ENCODE measurements at regions not wholly inside any gene's neighbourhood (a gene's known extent, or its start where the extent isn't known, plus 50 kb on each side); places are given as distances from the start of the nearest gene placed in this dataset.

DNA sequence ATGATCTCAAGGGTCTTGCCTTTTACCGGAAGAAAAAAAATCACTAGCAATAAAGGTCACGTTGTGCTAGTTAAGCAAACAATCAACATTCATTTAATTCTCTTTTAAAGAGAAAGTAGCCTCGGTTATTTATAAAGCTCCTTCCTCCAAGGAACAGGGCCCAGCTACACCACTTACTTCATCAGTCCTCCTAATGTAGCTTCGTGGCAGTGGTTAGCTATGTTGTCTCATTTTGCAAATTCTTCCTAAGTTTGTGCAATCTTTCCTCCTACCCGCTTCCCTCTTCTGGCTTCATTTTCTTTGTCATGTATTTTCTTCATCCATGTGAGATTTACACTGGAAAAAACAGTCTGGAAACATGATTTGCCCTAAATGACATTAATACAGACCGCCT lies 554.2 kb downstream of the NUF2 start:
- no peak for DNase-seq (ENCODE audit: low spot score)
- TF ChIP-seq CTCF (IDR thresholded peaks at IDR 0.05; ENCODE audit: extremely low read depth, missing control alignments) = no peak

GRCh38 chr1:163876546-163876945 lies 554.8 kb downstream of the NUF2 start:
- no peak for DNase-seq (ENCODE audit: low spot score)
- no peak for TF ChIP-seq CTCF (IDR thresholded peaks at IDR 0.05; ENCODE audit: extremely low read depth, missing control alignments)

- no peak for TF ChIP-seq CTCF (IDR thresholded peaks at IDR 0.05; ENCODE audit: extremely low read depth, missing control alignments)
- no peak for DNase-seq (ENCODE audit: low spot score)
Observed at GRCh38 chr1:163877016-163877415, 555.3 kb downstream of the NUF2 start.

- TF ChIP-seq CTCF (IDR thresholded peaks at IDR 0.05; ENCODE audit: extremely low read depth, missing control alignments) = no peak
- no peak for DNase-seq (ENCODE audit: low spot score)
Observed at GRCh38 chr1:163885510-163885909, 563.8 kb downstream of the NUF2 start.

DNA sequence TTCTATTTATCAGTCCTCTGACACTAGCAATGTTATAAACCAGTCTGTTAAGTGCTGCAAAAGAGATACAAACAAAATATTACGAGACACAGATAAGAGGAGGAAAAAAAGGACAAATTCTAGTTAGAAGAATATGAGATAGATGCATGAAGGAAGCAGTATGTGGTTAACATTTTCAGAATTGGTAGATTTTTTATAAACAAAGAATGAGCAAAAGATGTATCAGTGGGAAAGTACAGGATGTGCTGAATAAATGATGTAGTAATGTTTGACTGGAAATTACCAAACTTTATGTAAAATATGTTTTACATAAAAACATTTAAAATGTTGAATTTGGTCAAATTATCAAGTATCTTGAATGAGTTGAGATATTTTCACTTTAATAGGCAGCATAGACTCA lies 574.2 kb downstream of the NUF2 start:
- TF ChIP-seq CTCF (IDR thresholded peaks at IDR 0.05; ENCODE audit: extremely low read depth, missing control alignments) = no peak
- DNase-seq (ENCODE audit: low spot score) = no peak

DNA sequence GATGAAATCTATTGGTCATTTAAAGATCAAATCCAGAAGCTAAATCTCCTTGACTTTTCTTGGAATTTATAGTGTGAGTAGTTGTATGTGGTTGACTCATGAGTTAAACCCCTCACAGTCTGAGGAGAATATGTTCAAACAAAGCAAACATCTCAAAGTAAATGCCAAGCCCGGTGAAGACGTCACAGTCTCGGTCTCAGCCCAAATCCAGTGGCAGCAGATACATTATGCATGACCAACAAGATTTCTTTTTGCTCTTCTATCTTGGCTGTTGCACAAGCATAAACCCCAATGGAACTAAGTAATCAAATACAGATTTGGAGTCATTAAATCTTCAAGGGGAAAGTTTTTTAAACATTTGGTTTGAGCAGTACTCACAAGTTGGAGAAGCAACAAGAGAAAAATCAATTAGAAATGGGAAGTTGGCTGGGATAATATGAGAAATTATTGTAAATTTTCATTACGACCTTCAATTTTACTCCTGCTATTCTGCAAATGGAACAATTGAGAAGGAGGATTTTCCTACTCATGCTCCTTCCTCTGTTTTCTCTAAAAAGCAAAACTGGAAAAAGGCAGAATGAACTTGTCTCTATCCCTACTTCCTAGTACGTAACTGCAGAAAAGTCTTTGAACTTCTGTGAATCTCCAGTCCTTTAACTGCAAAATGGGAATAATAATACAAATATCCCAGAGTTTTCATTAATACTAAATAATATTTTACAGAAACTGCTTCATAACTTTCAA lies 575.8 kb downstream of the NUF2 start:
- no peak for TF ChIP-seq CTCF (IDR thresholded peaks at IDR 0.05; ENCODE audit: extremely low read depth, missing control alignments)
- DNase-seq (ENCODE audit: low spot score) = no peak

- no peak for TF ChIP-seq CTCF (IDR thresholded peaks at IDR 0.05; ENCODE audit: extremely low read depth, missing control alignments)
- DNase-seq (ENCODE audit: low spot score) = no peak
Observed at GRCh38 chr1:163906283-163906682, 584.5 kb downstream of the NUF2 start.

Data from GM20000 (cell line).